ENCODE measurements at regions not wholly inside any gene's neighbourhood (a gene's known extent, or its start where the extent isn't known, plus 50 kb on each side); places are given as distances from the start of the nearest gene placed in this dataset.

DNA sequence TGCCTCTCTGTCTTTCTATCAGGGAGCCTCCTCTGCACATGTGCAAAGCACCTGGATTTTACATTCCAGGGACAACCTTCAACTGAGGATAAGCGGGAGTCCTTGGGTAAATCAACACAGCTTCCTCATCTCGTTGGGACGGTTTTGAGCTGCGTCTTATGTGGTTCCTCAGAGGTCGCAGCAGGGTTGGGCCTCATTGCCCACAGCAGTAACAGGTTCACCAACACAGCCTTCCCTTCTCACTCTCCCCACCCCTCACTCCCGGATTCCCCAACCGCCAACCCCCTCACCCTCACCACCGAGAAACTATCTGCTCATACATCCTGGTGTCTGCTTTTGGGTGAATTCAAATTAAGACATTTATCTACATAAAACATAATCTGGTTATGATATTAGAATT lies 155.8 kb upstream of the GGTLC1 start:
- Histone ChIP-seq H3K9me2 (replicated peaks; ENCODE audit: low read length) (no peaks in the 10 kb centered on the region), H3K27ac (ENCODE audit: low read length) (no peak overlapping the region), H3K36me3 (ENCODE audit: low read depth, low read length) (peaks cover 50% of the 10 kb centered on the region), H3F3A (ENCODE audit: low read length, unreplicated experiment) (peaks cover 3% of the 10 kb centered on the region), H2AFZ (ENCODE audit: low read length) (no peak overlapping the region), H3K79me2 (ENCODE audit: low read length) (peaks cover 49% of the 10 kb centered on the region), H3K27me3 (ENCODE audit: low read length) (no peaks in the 10 kb centered on the region), H3K9ac (ENCODE audit: low read length) (no peak overlapping the region), H3K9me3 (ENCODE audit: low read length) (no peaks in the 10 kb centered on the region), H3K4me3 (ENCODE audit: low read length) (no peak overlapping the region), H3K4me1 (ENCODE audit: insufficient read depth, low read length) (peaks cover 72% of the 10 kb centered on the region), H3K4me2 (ENCODE audit: low read length) (no peak overlapping the region), H4K20me1 (ENCODE audit: low read length) (peaks cover 13% of the 10 kb centered on the region; the same call in 1 of the 2 replicates)
- no peak for TF ChIP-seq EZH2 (IDR thresholded peaks at IDR 0.05; ENCODE audit: low read length, unreplicated experiment)
- no peak for TF ChIP-seq EZH2phosphoT487 (IDR thresholded peaks at IDR 0.05; ENCODE audit: borderline replicate concordance, low read length)
- TF ChIP-seq, protein P1, sequence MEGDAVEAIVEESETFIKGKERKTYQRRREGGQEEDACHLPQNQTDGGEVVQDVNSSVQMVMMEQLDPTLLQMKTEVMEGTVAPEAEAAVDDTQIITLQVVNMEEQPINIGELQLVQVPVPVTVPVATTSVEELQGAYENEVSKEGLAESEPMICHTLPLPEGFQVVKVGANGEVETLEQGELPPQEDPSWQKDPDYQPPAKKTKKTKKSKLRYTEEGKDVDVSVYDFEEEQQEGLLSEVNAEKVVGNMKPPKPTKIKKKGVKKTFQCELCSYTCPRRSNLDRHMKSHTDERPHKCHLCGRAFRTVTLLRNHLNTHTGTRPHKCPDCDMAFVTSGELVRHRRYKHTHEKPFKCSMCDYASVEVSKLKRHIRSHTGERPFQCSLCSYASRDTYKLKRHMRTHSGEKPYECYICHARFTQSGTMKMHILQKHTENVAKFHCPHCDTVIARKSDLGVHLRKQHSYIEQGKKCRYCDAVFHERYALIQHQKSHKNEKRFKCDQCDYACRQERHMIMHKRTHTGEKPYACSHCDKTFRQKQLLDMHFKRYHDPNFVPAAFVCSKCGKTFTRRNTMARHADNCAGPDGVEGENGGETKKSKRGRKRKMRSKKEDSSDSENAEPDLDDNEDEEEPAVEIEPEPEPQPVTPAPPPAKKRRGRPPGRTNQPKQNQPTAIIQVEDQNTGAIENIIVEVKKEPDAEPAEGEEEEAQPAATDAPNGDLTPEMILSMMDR (conservative IDR thresholded peaks at IDR 0.05; ENCODE audit: low read depth, low read length): no peak
- ChIA-PET CTCF (no interaction called here), POLR2A (ENCODE audit: unreplicated experiment) (no interaction called here)
- no peak for DNase-seq
- no peak for ATAC-seq
- intact Hi-C loops (cut with micrococcal nuclease): no loop called here
- BruUV-seq (replicated peaks): no TSS peak

DNA sequence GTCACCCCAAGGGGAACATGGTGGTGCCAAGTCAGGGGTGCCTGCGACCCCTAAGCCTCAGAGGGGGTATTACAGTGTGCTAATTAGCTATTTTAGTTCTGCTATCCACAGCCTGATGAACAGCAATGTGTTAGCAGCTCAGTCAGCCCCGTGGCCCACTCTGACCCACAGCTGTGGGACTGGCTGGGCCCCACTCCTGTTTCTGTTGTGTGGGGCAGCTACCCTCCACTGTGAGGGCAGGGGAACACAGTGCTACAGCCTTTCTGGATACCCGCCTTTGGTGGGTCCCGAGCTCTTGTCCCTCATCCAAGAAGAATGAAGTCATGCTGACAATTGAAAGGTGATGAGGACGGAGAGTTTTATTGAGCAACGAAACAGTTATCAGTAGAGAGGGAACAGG lies 152.5 kb upstream of the GGTLC1 start:
- BruUV-seq (replicated peaks): no TSS peak
- intact Hi-C loops (cut with micrococcal nuclease): no loop called here

DNA sequence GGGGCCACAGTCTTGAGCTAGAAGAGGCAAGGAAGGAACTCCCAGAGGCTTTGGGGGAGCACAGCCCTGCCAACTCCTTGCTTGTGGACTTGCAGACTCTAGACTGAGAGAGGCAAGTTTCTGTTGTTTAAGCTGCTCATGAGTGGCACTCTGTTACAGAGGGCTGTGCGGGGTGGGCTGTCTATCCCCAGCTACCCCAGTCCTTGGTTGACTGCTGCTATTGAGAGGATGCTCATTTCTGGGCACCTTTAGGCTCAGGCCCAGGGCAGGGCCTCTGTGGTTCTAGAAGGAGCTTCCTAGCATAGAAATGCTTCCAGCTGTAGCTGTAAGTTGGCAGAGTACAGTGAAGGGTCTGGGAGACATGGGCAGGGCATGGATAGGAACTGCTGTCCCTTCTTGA lies 151.3 kb upstream of the GGTLC1 start:
- no peak overlapping the region for H2AFZ ChIP-seq (ENCODE audit: low read length)
- peaks cover 60% of the 10 kb centered on the region for H3K4me1 ChIP-seq (ENCODE audit: insufficient read depth, low read length)
- H3K4me2 ChIP-seq (ENCODE audit: low read length): peak overlapping the region; percentile 95
- no peaks in the 10 kb centered on the region for H3K9me3 ChIP-seq (ENCODE audit: low read length)
- H3K27ac ChIP-seq (ENCODE audit: low read length): no peak overlapping the region
- H3K27me3 ChIP-seq (ENCODE audit: low read length): no peaks in the 10 kb centered on the region
- intact Hi-C loops (cut with micrococcal nuclease): no loop called here
- POLR2A ChIA-PET (ENCODE audit: unreplicated experiment): interaction anchor here (0.5 kb wide), 1 partner anchor 14 kb away, joined by 4 read pairs; no protein-coding TSS in a partner anchor
- ATAC-seq: no peak
- CTCF ChIA-PET: no interaction called here
- no peak overlapping the region for H3K9ac ChIP-seq (ENCODE audit: low read length)
- H3K36me3 ChIP-seq (ENCODE audit: low read depth, low read length): peaks cover 77% of the 10 kb centered on the region
- H3K79me2 ChIP-seq (ENCODE audit: low read length): peaks cover 82% of the 10 kb centered on the region
- no TSS peak for BruUV-seq (replicated peaks)
- DNase-seq: no peak
- H3K4me3 ChIP-seq (ENCODE audit: low read length): peak overlapping the region; percentile 86; the same call in 1 of the 2 replicates
- peaks cover 5% of the 10 kb centered on the region for H3F3A ChIP-seq (ENCODE audit: low read length, unreplicated experiment)
- no peaks in the 10 kb centered on the region for H3K9me2 ChIP-seq (replicated peaks; ENCODE audit: low read length)
- H4K20me1 ChIP-seq (ENCODE audit: low read length): peaks cover 42% of the 10 kb centered on the region
- TF ChIP-seq, protein P1 (conservative IDR thresholded peaks at IDR 0.05; ENCODE audit: low read depth, low read length): no peak
- TF ChIP-seq EZH2 (IDR thresholded peaks at IDR 0.05; ENCODE audit: low read length, unreplicated experiment) (no peak), EZH2phosphoT487 (IDR thresholded peaks at IDR 0.05; ENCODE audit: borderline replicate concordance, low read length) (no peak)

More for the DNA sequence above, 152.5 kb upstream of the GGTLC1 start:
- Histone ChIP-seq H3K79me2 (ENCODE audit: low read length) (peaks cover 69% of the 10 kb centered on the region), H3K36me3 (ENCODE audit: low read depth, low read length) (peaks cover 65% of the 10 kb centered on the region), H3K4me1 (ENCODE audit: insufficient read depth, low read length) (peaks cover 72% of the 10 kb centered on the region), H3K4me3 (ENCODE audit: low read length) (no peak overlapping the region), H2AFZ (ENCODE audit: low read length) (no peak overlapping the region), H3K27me3 (ENCODE audit: low read length) (no peaks in the 10 kb centered on the region), H3K9me3 (ENCODE audit: low read length) (no peaks in the 10 kb centered on the region), H3K9ac (ENCODE audit: low read length) (no peak overlapping the region), H3K9me2 (replicated peaks; ENCODE audit: low read length) (no peaks in the 10 kb centered on the region), H3K4me2 (ENCODE audit: low read length) (peak overlapping the region; percentile 95; the same call in 1 of the 2 replicates), H4K20me1 (ENCODE audit: low read length) (peaks cover 42% of the 10 kb centered on the region), H3K27ac (ENCODE audit: low read length) (no peak overlapping the region), H3F3A (ENCODE audit: low read length, unreplicated experiment) (peaks cover 5% of the 10 kb centered on the region)
- TF ChIP-seq, protein P1 (conservative IDR thresholded peaks at IDR 0.05; ENCODE audit: low read depth, low read length): no peak
- TF ChIP-seq EZH2phosphoT487 (IDR thresholded peaks at IDR 0.05; ENCODE audit: borderline replicate concordance, low read length): no peak
- no peak for TF ChIP-seq EZH2 (IDR thresholded peaks at IDR 0.05; ENCODE audit: low read length, unreplicated experiment)
- ATAC-seq (no peak), DNase-seq (no peak)
- CTCF ChIA-PET: no interaction called here
- POLR2A ChIA-PET (ENCODE audit: unreplicated experiment): no interaction called here
